ENCODE measurements at regions not wholly inside any gene's neighbourhood (a gene's known extent, or its start where the extent isn't known, plus 50 kb on each side); places are given as distances from the start of the nearest gene placed in this dataset.

- Histone ChIP-seq H3K9me2 (replicated peaks; ENCODE audit: control insufficient read depth, low read length) (no peaks in the 10 kb centered on the region), H3K27me3 (ENCODE audit: control insufficient read depth, low read length) (no peaks in the 10 kb centered on the region), H3K9me3 (ENCODE audit: control insufficient read depth, insufficient read depth, low read length) (no peaks in the 10 kb centered on the region), H4K20me1 (ENCODE audit: control insufficient read depth, insufficient read depth, low read depth, low read length) (no peaks in the 10 kb centered on the region), H3K79me2 (ENCODE audit: control insufficient read depth, low read length) (no peaks in the 10 kb centered on the region), H3K4me3 (ENCODE audit: low read length) (no peak overlapping the region), H3F3A (ENCODE audit: control insufficient read depth, insufficient read depth) (no peaks in the 10 kb centered on the region), H3K4me1 (ENCODE audit: control insufficient read depth, low read length) (no peaks in the 10 kb centered on the region), H3K36me3 (ENCODE audit: control insufficient read depth, low read length) (no peaks in the 10 kb centered on the region), H3K4me2 (ENCODE audit: low read length) (no peak overlapping the region), H3K27ac (ENCODE audit: low read depth, low read length) (no peak overlapping the region)
- TF ChIP-seq EZH2phosphoT487 (IDR thresholded peaks at IDR 0.05; ENCODE audit: borderline replicate concordance, low read length) (no peak), CTCF (IDR thresholded peaks at IDR 0.05; ENCODE audit: low read depth, low read length, poor library complexity, severe bottlenecking) (no peak)
Measured at GRCh38 chr5:67673618-67674017, 477.0 kb upstream of the CD180 start.

GRCh38 chr5:67673180-67673579 is 476.6 kb upstream of the CD180 start:
- Histone ChIP-seq H3K36me3 (ENCODE audit: control insufficient read depth, low read length) (no peaks in the 10 kb centered on the region), H3K9me3 (ENCODE audit: control insufficient read depth, insufficient read depth, low read length) (no peaks in the 10 kb centered on the region), H3K27ac (ENCODE audit: low read depth, low read length) (no peak overlapping the region), H4K20me1 (ENCODE audit: control insufficient read depth, insufficient read depth, low read depth, low read length) (no peaks in the 10 kb centered on the region), H3K4me1 (ENCODE audit: control insufficient read depth, low read length) (no peaks in the 10 kb centered on the region), H3K79me2 (ENCODE audit: control insufficient read depth, low read length) (no peaks in the 10 kb centered on the region), H3K4me3 (ENCODE audit: low read length) (no peak overlapping the region), H3K4me2 (ENCODE audit: low read length) (no peak overlapping the region), H3K27me3 (ENCODE audit: control insufficient read depth, low read length) (no peaks in the 10 kb centered on the region), H3F3A (ENCODE audit: control insufficient read depth, insufficient read depth) (no peaks in the 10 kb centered on the region), H3K9me2 (replicated peaks; ENCODE audit: control insufficient read depth, low read length) (no peaks in the 10 kb centered on the region)
- TF ChIP-seq CTCF (IDR thresholded peaks at IDR 0.05; ENCODE audit: low read depth, low read length, poor library complexity, severe bottlenecking), result no peak
- TF ChIP-seq EZH2phosphoT487 (IDR thresholded peaks at IDR 0.05; ENCODE audit: borderline replicate concordance, low read length), result no peak

- no peaks in the 10 kb centered on the region for H3K27me3 ChIP-seq (ENCODE audit: control insufficient read depth, low read length)
- no peaks in the 10 kb centered on the region for H3K9me3 ChIP-seq (ENCODE audit: control insufficient read depth, insufficient read depth, low read length)
- no peaks in the 10 kb centered on the region for H3K9me2 ChIP-seq (replicated peaks; ENCODE audit: control insufficient read depth, low read length)
- no peak overlapping the region for H3K4me3 ChIP-seq (ENCODE audit: low read length)
- no peaks in the 10 kb centered on the region for H3K4me1 ChIP-seq (ENCODE audit: control insufficient read depth, low read length)
- H3F3A ChIP-seq (ENCODE audit: control insufficient read depth, insufficient read depth), result no peaks in the 10 kb centered on the region
- no peak overlapping the region for H3K27ac ChIP-seq (ENCODE audit: low read depth, low read length)
- no peaks in the 10 kb centered on the region for H3K79me2 ChIP-seq (ENCODE audit: control insufficient read depth, low read length)
- H3K36me3 ChIP-seq (ENCODE audit: control insufficient read depth, low read length), result no peaks in the 10 kb centered on the region
- no peaks in the 10 kb centered on the region for H4K20me1 ChIP-seq (ENCODE audit: control insufficient read depth, insufficient read depth, low read depth, low read length)
- no peak overlapping the region for H3K4me2 ChIP-seq (ENCODE audit: low read length)
- TF ChIP-seq CTCF (IDR thresholded peaks at IDR 0.05; ENCODE audit: low read depth, low read length, poor library complexity, severe bottlenecking) (no peak), EZH2phosphoT487 (IDR thresholded peaks at IDR 0.05; ENCODE audit: borderline replicate concordance, low read length) (no peak)
Measured at GRCh38 chr5:67672636-67673035, 476.0 kb upstream of the CD180 start.

- Histone ChIP-seq H3K9me3 (ENCODE audit: control insufficient read depth, insufficient read depth, low read length) (no peaks in the 10 kb centered on the region), H3K4me2 (ENCODE audit: low read length) (no peak overlapping the region), H3K4me3 (ENCODE audit: low read length) (no peak overlapping the region), H3K27me3 (ENCODE audit: control insufficient read depth, low read length) (no peaks in the 10 kb centered on the region), H3K36me3 (ENCODE audit: control insufficient read depth, low read length) (no peaks in the 10 kb centered on the region), H3K27ac (ENCODE audit: low read depth, low read length) (no peak overlapping the region), H3K79me2 (ENCODE audit: control insufficient read depth, low read length) (no peaks in the 10 kb centered on the region), H3K4me1 (ENCODE audit: control insufficient read depth, low read length) (no peaks in the 10 kb centered on the region), H4K20me1 (ENCODE audit: control insufficient read depth, insufficient read depth, low read depth, low read length) (no peaks in the 10 kb centered on the region), H3F3A (ENCODE audit: control insufficient read depth, insufficient read depth) (no peaks in the 10 kb centered on the region), H3K9me2 (replicated peaks; ENCODE audit: control insufficient read depth, low read length) (no peaks in the 10 kb centered on the region)
- TF ChIP-seq EZH2phosphoT487 (IDR thresholded peaks at IDR 0.05; ENCODE audit: borderline replicate concordance, low read length) (no peak), CTCF (IDR thresholded peaks at IDR 0.05; ENCODE audit: low read depth, low read length, poor library complexity, severe bottlenecking) (no peak)
Measured at GRCh38 chr5:67669916-67670315, 473.3 kb upstream of the CD180 start.

All from DOHH2 (cell line).